ENCODE measurements at regions not wholly inside any gene's neighbourhood (a gene's known extent, or its start where the extent isn't known, plus 50 kb on each side); places are given as distances from the start of the nearest gene placed in this dataset.

DNA sequence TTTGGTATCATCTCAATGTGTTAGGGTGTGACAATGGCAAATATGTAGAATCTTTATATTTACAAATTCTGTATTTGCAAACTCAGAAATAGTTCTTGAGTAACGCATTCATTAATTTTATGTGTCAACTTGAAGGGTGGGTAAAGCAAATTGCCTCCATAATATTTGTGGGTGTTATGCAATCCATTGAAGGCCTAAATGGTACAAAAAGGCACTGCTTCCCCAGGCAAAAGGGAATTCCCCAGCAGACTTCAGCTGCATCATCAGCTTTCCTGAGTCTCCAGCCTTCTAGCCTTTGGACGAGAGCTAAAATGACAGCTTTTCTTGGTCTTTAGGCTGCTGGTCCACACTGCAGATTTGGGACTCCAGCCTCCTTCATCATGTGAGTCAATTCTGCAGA is 292.2 kb upstream of the PCDH7 start:
- TF ChIP-seq, protein P1, sequence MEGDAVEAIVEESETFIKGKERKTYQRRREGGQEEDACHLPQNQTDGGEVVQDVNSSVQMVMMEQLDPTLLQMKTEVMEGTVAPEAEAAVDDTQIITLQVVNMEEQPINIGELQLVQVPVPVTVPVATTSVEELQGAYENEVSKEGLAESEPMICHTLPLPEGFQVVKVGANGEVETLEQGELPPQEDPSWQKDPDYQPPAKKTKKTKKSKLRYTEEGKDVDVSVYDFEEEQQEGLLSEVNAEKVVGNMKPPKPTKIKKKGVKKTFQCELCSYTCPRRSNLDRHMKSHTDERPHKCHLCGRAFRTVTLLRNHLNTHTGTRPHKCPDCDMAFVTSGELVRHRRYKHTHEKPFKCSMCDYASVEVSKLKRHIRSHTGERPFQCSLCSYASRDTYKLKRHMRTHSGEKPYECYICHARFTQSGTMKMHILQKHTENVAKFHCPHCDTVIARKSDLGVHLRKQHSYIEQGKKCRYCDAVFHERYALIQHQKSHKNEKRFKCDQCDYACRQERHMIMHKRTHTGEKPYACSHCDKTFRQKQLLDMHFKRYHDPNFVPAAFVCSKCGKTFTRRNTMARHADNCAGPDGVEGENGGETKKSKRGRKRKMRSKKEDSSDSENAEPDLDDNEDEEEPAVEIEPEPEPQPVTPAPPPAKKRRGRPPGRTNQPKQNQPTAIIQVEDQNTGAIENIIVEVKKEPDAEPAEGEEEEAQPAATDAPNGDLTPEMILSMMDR (IDR thresholded peaks at IDR 0.05) = no peak
- TF ChIP-seq EZH2 (IDR thresholded peaks at IDR 0.05; ENCODE audit: borderline replicate concordance, insufficient read depth, low read depth, low read length, poor library complexity, severe bottlenecking) = no peak

All from B cell (primary cell).